ENCODE measurements at regions not wholly inside any gene's neighbourhood (a gene's known extent, or its start where the extent isn't known, plus 50 kb on each side); places are given as distances from the start of the nearest gene placed in this dataset.

DNA sequence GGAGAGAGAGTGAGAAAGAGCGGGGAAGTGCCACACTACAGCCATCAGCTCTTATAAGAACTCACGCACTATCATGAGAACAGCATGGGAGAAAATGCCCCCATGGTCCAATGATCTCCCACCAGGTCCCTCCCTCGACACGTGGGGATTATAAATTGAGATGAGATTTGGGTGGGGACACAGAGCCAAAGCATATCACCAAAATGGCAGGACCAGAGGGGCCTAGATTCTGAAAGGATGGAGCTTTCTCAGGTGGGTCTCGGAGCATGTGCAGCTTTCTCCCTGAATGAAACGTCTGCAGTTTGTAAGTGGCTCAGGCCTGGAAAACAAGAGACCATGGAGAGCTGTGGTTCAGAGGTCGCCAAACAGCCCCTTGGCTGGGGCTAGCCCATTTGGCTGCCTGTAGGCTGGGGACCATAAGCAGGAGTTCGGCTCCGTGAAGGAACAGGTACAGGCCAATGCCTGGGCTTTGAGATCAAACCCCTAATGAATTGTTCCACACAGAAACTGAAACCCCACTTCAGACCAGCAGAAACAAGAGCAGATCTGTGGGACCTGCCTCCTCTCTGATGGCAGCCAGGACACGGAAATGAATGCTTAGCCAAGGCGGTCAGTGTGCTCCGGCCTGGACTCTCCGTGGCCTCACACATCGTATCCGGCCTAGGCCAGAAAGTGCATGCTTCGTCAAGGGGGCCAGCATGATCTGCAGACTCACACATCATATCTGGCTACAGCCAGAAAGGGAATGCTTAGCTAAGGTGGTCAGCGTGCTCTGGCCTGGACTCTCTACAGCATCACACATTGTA is 111.2 kb upstream of the TMEM18 start:
- no peak for DNase-seq (ENCODE audit: low spot score)

- no peak for DNase-seq (ENCODE audit: low spot score)
These were observed 107.5 kb upstream of the TMEM18 start for GRCh38 chr2:784753-785152.

GRCh38 chr2:780581-780980 is 103.4 kb upstream of the TMEM18 start:
- no peak for DNase-seq (ENCODE audit: low spot score)

DNA sequence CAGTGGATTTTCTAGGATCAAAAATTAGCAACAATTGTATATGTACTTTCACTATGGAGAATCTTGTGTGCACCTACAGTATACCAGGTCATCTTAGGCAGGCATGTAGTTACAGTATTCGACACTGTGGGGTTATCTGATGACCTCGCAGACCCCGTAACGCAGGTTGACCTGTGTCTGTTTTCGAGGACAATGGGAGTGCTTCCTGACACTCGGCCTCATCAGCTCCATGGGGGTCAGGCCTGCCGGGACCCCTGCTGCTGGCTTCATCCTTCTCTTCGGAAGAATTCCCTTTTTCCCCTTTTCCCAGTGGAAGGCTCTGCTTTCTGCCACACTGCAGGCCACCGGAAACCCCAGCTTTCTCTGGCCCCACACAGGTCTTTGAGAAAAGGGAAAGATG is 102.8 kb upstream of the TMEM18 start:
- DNase-seq (ENCODE audit: low spot score) = no peak

DNA sequence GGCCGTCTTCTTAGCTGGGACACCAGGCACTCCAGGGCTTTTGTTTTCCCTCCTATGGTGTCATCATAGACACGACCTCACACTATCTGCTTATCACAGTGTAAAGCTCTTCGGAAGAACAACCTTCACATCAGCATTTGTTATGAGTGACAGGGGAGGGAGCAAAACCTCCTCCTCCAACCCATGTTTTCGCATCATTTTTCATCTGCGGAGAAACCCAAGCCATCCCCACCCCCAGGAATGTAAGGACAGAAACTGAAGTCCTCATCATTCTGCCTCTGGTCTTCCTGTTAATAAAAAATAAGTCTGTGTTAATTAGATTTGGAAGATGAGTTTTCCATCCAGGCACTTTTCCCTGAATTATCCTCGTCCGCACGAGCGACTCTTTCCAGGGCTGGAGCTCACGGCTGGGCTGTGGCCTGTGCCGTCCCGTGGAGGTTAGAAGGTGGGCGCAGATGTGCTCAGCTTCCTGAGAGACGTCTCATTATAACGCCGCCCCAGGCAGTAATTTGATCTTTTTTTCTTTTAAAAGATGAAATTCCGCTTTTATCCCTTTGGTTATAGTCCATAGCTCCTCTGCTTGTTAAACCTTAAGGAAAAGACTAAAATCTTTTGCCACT is 101.6 kb upstream of the TMEM18 start:
- no peak for DNase-seq (ENCODE audit: low spot score)

DNA sequence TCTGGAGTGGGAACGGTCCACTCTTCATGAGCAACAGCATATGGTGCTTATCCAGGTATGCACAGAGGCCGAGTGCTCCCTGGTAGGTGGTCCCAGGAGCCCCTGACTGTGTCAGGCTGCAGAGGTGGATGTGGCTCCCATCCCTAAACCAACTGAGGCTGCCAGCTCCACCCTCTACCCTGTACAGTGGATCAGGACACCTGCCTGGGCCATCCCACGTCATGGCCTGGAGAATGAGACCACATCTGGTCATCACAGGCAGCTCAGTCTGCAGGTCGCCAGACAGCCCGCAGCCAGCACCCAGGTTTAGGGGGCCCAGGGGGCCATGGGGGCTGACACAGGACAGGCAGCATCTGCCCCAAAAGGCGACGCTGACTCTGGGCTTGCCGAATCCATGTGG is 100.3 kb upstream of the TMEM18 start:
- no peak for DNase-seq (ENCODE audit: low spot score)

DNA sequence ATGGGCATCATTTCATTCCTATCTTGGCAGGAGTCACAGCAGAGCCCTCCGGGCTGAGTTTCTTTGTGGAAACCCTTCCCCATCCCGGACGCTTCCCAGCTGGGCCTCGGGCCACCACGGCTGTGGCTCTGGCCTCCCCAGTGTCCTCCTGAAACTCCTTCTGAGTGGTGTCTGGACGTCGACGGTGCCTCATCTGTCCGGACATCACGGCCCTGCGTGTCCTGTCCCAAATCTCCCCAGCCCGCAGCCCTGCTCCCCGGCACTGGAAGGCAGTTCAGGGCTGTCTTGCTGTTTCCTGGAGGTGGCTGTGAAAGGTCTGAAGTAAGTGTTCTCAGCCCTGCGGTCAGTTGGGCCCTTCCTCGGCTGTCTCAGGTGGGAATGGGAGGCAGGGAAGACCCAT is 99.8 kb upstream of the TMEM18 start:
- no peak for DNase-seq (ENCODE audit: low spot score)

DNA sequence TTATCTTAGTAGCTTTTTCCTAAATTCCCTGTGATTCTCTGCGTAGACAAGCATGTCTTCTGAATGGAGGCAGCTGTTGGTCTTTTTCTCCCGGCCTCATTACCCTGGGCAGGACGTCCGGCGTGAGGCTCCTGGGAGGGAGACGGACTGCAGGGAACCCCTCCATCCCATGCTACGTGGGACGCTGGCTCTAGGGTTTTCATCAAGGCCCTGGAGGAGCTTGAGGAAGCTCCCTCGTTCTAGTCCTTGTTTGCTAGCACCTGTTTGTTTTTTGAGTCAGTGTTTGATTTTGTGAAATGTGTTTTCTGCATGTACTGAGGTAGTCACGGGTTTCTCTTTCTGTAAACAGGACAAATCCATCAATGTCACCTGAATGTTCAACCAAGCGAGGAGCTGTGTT is 99.3 kb upstream of the TMEM18 start:
- DNase-seq (ENCODE audit: low spot score) = no peak

- DNase-seq (ENCODE audit: low spot score) = no peak
These were observed 98.8 kb upstream of the TMEM18 start for GRCh38 chr2:776038-776437.

GRCh38 chr2:774436-774835 is 97.2 kb upstream of the TMEM18 start:
- no peak for DNase-seq (ENCODE audit: low spot score)

DNA sequence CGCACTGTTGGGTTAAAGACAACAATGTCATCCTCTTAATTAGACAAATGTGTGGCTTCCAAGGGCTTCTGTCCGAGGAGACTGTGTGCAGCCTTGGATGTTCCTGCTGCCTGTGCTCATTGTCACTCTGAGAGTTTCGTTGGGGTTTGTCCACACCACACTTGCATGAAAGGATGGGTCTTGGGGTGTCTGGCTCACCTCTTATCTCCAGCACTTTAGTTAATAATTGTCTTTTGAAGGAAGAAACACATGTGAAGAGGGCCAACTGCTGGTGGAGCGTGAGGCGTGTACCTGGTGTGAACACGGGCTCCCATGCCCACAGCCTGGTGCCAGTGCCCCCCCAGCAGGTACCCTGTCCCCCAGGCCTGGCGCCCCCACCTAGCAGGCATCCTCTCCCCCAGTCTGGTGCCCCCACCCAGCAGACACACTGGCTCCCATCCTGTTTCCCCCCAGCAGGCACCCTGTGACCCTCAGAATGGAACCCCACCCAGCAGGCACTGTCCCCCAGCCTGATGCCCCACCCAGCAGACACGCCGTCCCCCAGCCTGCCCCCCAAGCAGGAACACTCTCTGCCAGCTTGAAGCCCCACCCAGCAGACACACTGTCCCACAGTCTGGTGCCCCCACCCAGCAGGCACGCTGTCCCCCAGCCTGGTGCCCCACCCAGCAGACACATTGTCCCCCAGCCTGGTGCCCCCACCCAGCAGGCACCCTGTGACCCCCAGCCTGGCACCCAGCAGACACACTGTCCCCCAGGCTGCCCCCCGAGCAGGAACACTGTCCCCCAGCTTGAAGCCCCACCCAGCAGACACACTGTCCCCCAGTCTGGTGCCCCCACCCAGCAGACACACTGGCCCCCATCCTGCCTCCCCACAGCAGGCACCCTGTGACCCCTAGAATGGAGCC is 96.3 kb upstream of the TMEM18 start:
- DNase-seq (ENCODE audit: low spot score) = no peak

GRCh38 chr2:771538-771937 is 94.3 kb upstream of the TMEM18 start:
- no peak for DNase-seq (ENCODE audit: low spot score)

DNA sequence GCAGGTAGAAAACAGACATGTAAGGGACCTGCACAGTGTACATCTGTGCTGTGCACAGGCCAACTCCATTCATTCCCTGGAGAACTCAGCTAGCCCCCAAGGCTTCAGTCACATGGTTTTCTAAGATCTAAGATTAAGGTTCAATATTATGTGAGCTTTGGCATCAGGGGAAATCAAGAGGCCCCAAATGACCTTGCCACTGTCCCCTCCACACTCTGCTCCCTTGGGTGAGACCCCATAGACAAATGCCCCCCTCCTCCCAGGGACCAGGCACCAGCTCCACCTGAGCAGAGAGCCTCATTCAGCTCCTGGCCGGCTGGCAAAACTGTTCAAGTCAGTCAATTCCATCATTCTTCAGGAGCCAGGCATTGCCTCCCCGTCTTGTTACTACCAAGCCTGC is 93.6 kb upstream of the TMEM18 start:
- DNase-seq (ENCODE audit: low spot score) = no peak

DNA sequence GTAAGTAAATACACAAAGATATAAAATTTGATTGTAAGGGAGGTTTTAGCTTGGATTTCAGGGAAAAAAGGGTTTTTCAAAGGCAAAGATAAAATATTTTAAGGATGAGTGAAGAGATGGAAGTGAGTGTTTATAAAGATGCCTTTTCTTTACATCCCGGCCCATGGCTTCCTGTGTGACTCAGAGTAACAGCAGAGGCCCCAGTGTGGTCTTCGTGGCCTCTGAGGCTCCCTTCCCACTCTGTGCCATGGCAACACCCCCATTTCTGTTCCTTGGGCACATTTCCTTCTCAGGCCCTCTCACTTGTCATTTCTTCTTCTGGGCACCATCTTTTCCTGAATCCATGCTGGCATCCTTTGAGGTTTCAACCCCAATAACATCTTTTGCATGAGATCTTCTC is 92.6 kb upstream of the TMEM18 start:
- DNase-seq (ENCODE audit: low spot score) = no peak

DNA sequence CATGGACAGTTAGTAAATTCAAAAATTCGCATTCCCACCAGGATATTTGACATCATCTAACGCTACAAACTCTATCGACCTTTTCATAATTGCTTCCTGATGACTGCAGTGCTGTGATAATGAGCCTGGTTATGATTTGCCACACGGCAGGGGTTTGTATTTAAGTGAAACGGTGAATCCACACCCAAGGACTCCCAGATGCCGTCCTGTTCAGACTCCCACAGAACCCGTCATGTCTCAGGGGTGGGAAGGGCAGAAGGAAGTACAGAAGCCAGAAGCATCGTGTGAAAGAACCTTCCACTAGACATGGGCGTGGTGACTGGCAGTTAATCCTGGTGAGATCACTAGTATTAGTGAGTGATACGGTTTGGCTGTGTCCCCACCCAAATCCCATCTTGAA is 91.2 kb upstream of the TMEM18 start:
- no peak for DNase-seq (ENCODE audit: low spot score)

- no peak for DNase-seq (ENCODE audit: low spot score)
These were observed 90.7 kb upstream of the TMEM18 start for GRCh38 chr2:767944-768343.

- DNase-seq (ENCODE audit: low spot score) = no peak
These were observed 90.2 kb upstream of the TMEM18 start for GRCh38 chr2:767440-767839.

DNA sequence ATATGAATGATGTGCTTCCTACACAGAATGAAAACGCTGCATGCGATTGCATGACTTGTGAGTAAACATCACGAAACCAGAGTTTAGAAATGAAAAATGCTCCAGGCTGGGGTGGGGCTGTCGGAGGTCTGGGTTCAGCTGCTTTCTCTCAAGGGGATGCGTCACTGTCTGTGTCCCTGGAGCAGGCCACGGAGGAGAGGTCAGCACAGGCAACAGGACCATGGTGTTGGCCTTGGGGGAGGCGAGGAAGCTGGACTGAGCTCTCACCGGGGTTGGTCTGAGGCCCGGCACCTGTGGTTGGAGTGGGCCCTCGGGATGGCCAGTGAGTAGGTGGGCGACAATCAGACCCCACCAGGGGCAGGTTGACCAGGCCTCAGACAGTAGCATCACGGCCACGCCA is 89.0 kb upstream of the TMEM18 start:
- no peak for DNase-seq (ENCODE audit: low spot score)

DNA sequence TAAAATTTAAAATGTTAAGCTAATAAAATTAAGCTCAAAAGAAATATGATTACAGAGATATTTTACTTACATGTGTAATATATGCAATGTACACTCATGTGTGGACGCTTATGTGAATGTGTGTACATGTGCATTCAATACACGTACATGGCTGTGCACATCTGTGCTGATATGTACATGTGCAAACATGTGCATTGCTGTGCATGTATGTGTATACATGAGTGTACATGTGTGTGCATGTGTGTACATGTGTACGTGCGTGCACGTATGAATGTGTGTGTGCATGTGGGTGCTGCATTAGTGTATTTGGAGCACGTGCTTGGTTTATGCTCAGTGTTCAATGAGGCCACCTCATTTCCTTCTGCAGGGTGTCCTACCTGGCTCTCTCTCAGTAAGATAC is 88.2 kb upstream of the TMEM18 start:
- DNase-seq (ENCODE audit: low spot score) = no peak

GRCh38 chr2:763766-764525 is 86.7 kb upstream of the TMEM18 start:
- DNase-seq (ENCODE audit: low spot score) = no peak

DNA sequence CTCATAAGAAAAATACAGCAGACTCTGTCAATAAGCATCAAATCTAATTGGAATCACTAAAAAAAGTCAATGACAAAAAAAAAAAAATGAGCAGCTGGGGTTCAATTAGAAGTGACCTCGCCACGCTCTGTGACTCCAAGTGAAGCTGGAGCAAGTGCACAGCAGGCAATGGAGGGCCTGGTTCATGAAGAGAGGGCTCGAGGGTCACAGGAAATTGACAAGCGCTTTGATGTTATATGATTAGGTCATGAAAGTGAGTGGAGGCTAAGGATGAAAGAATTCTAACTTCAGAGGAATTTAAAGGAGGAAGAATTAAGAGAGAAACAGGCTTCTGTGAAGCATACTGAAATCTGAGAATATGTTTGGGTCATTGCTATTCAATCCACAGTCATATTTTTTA is 85.4 kb upstream of the TMEM18 start:
- no peak for DNase-seq (ENCODE audit: low spot score)

GRCh38 chr2:761384-761783 is 84.2 kb upstream of the TMEM18 start:
- no peak for DNase-seq (ENCODE audit: low spot score)
